Mesenchymal stem cell (in vitro differentiated cells and primary cell): ENCODE measurements at regions not wholly inside any gene's neighbourhood (a gene's known extent, or its start where the extent isn't known, plus 50 kb on each side); places are given as distances from the start of the nearest gene placed in this dataset.

Experiments
- DNase-seq: peaks from one replicate; pipeline ENCODE4 v3.0.0-alpha.2; 2013
- H2AFZ ChIP-seq: one replicate; pipeline ENCODE4 v1.6.1; 2013; ENCODE audit warnings: low read depth, mild to moderate bottlenecking, control low read depth, inconsistent platforms, low read length, moderate library complexity
- H2AK5ac ChIP-seq: 2 replicates; pipeline ENCODE4 v1.6.1; 2013; ENCODE audit warnings: low read length, moderate library complexity, mild to moderate bottlenecking, inconsistent platforms; ENCODE audit not compliant: severe bottlenecking
- H2BK120ac ChIP-seq: one replicate; pipeline ENCODE4 v1.6.1; 2013; ENCODE audit warnings: low read depth, mild to moderate bottlenecking, inconsistent platforms, low read length, moderate library complexity
- H2BK12ac ChIP-seq, 2 experiments: one replicate each; pipeline ENCODE4 v1.6.1; 2013; ENCODE audit warnings: inconsistent platforms in 2 of 2, low read length in 2 of 2, mild to moderate bottlenecking in 2 of 2, moderate library complexity in 2 of 2, control low read depth in 1 of 2
- H2BK15ac ChIP-seq: one replicate; pipeline ENCODE4 v1.6.1; 2013; ENCODE audit warnings: mild to moderate bottlenecking, low read depth, inconsistent platforms; ENCODE audit not compliant: poor library complexity, severe bottlenecking
- H2BK5ac ChIP-seq: 2 replicates; pipeline ENCODE4 v1.6.1; 2013; ENCODE audit warnings: low read depth, mild to moderate bottlenecking, low read length, control low read depth, inconsistent platforms; ENCODE audit not compliant: poor library complexity, severe bottlenecking
- H3K14ac ChIP-seq, 2 experiments: one replicate each; pipeline ENCODE4 v1.6.1; 2013; ENCODE audit warnings: inconsistent platforms in 2 of 2, low read length in 2 of 2, control low read depth in 1 of 2, mild to moderate bottlenecking in 1 of 2, moderate library complexity in 1 of 2
- H3K18ac ChIP-seq, 2 experiments: one replicate each; pipeline ENCODE4 v1.6.1; 2013; ENCODE audit warnings: inconsistent platforms in 2 of 2, low read length in 2 of 2, control low read depth in 1 of 2, low read depth in 1 of 2, mild to moderate bottlenecking in 1 of 2
- H3K23ac ChIP-seq, 2 experiments: one replicate each; pipeline ENCODE4 v1.6.1; 2013; ENCODE audit warnings: inconsistent platforms in 2 of 2, low read length in 2 of 2, mild to moderate bottlenecking in 2 of 2, moderate library complexity in 2 of 2, control low read depth in 1 of 2
- H3K27ac ChIP-seq: 2 replicates; pipeline ENCODE4 v1.5.1; 2013; ENCODE audit warnings: mild to moderate bottlenecking, moderate library complexity, low read length, control low read depth, inconsistent platforms; ENCODE audit not compliant: poor library complexity, severe bottlenecking
- H3K27me3 ChIP-seq, 2 experiments: 2 replicates each; pipeline versions ENCODE4 v1.6.1 to v1.7.0; 2013; ENCODE audit warnings: low read length in 2 of 2, mild to moderate bottlenecking in 2 of 2, moderate library complexity in 2 of 2, control low read depth in 1 of 2, inconsistent platforms in 1 of 2; ENCODE audit not compliant: control insufficient read depth in 1 of 2, insufficient read depth in 1 of 2
- H3K36me3 ChIP-seq, 2 experiments: 2 replicates each; pipeline versions ENCODE4 v1.6.1 to v1.7.0; 2013; ENCODE audit warnings: low read length in 2 of 2, control low read depth in 1 of 2, inconsistent platforms in 1 of 2, low read depth in 1 of 2, mild to moderate bottlenecking in 1 of 2; ENCODE audit not compliant: insufficient read depth in 2 of 2, control insufficient read depth in 1 of 2
- H3K4ac ChIP-seq, 2 experiments: one replicate each; pipeline ENCODE4 v1.6.1; 2013; ENCODE audit warnings: inconsistent platforms in 2 of 2, low read length in 2 of 2, mild to moderate bottlenecking in 2 of 2, moderate library complexity in 2 of 2, control low read depth in 1 of 2, low read depth in 1 of 2
- H3K4me1 ChIP-seq: 2 replicates; pipeline ENCODE4 v1.6.1; 2013; ENCODE audit warnings: low read depth, low read length, control low read depth; ENCODE audit not compliant: control insufficient read depth, insufficient read depth
- H3K4me2 ChIP-seq: 2 replicates; pipeline ENCODE4 v1.6.1; 2013; ENCODE audit warnings: low read length, mild to moderate bottlenecking, inconsistent platforms; ENCODE audit not compliant: poor library complexity, severe bottlenecking
- H3K4me3 ChIP-seq, 2 experiments: 2 replicates each; pipeline versions ENCODE4 v1.5.1 to v1.7.0; 2013; ENCODE audit warnings: low read length in 2 of 2, mild to moderate bottlenecking in 2 of 2, control low read depth in 1 of 2, low read depth in 1 of 2; ENCODE audit not compliant: insufficient read depth in 1 of 2
- H3K79me1 ChIP-seq: replicated peaks from 2 replicates; pipeline ENCODE4 v1.6.1; 2013; ENCODE audit warnings: mild to moderate bottlenecking, control low read depth, low read length, inconsistent platforms; ENCODE audit not compliant: poor library complexity, severe bottlenecking
- H3K9ac ChIP-seq: 2 replicates; pipeline ENCODE4 v1.7.0; 2013; ENCODE audit warnings: mild to moderate bottlenecking, low read length, moderate library complexity
- H3K9me3 ChIP-seq: 2 replicates; pipeline ENCODE4 v1.7.0; 2013; ENCODE audit warnings: mild to moderate bottlenecking, low read length; ENCODE audit not compliant: control insufficient read depth
- H4K8ac ChIP-seq: one replicate; pipeline ENCODE4 v1.6.1; 2013; ENCODE audit warnings: inconsistent platforms, mild to moderate bottlenecking, low read length, moderate library complexity
- H4K91ac ChIP-seq: one replicate; pipeline ENCODE4 v1.6.1; 2013; ENCODE audit warnings: mild to moderate bottlenecking, low read length, inconsistent platforms
- WGBS: methylation state at CpG from one replicate; pipeline ENCODE4 v1.1.7; 2013; ENCODE audit warnings: mixed read lengths; 5-methylcytosine and 5-hydroxymethylcytosine counted together

- Histone ChIP-seq H2BK120ac (no peak overlapping the region), H3K36me3 (no peaks in the 10 kb centered on the region), H2AFZ (no peak overlapping the region), H3K9me3 (no peaks in the 10 kb centered on the region), H3K4me2 (no peak overlapping the region), H3K4me1 (no peaks in the 10 kb centered on the region), H3K23ac (no peak overlapping the region), H3K27ac (no peak overlapping the region), H2BK5ac (no peak overlapping the region), H3K4ac (no peak overlapping the region), H3K4me3 (no peak overlapping the region), H4K8ac (no peak overlapping the region), H2AK5ac (no peak overlapping the region), H3K79me1 (no peaks in the 10 kb centered on the region), H4K91ac (no peak overlapping the region), H3K14ac (no peak overlapping the region), H3K18ac (no peak overlapping the region), H3K9ac (no peak overlapping the region), H2BK12ac (no peak overlapping the region), H3K27me3 (no peaks in the 10 kb centered on the region), H2BK15ac (no peak overlapping the region)
- DNase-seq, result no peak
- 80% methylated on average over 1 of the region's 2 CpGs for WGBS
Measured at GRCh38 chrX:120795301-120795700, 80.4 kb downstream of the CT47B1 start.

GRCh38 chrX:120794525-120794975 lies 81.1 kb downstream of the CT47B1 start:
- H3K4me2 ChIP-seq, result no peak overlapping the region
- H3K9me3 ChIP-seq, result no peaks in the 10 kb centered on the region
- H2BK5ac ChIP-seq, result no peak overlapping the region
- H4K8ac ChIP-seq, result no peak overlapping the region
- H3K79me1 ChIP-seq, result no peaks in the 10 kb centered on the region
- H3K18ac ChIP-seq, result no peak overlapping the region
- no peaks in the 10 kb centered on the region for H3K27me3 ChIP-seq
- H2AK5ac ChIP-seq, result no peak overlapping the region
- no peak overlapping the region for H4K91ac ChIP-seq
- H3K36me3 ChIP-seq, result no peaks in the 10 kb centered on the region
- no peak overlapping the region for H2BK12ac ChIP-seq
- no peak overlapping the region for H3K27ac ChIP-seq
- H2BK120ac ChIP-seq, result no peak overlapping the region
- 33% methylated on average over 1 of the region's 2 CpGs for WGBS
- no peak overlapping the region for H3K4ac ChIP-seq
- H3K4me3 ChIP-seq, result no peak overlapping the region
- no peak overlapping the region for H2AFZ ChIP-seq
- H3K4me1 ChIP-seq, result no peaks in the 10 kb centered on the region
- H3K14ac ChIP-seq, result no peak overlapping the region
- H2BK15ac ChIP-seq, result no peak overlapping the region
- no peak overlapping the region for H3K9ac ChIP-seq
- DNase-seq, result no peak
- no peak overlapping the region for H3K23ac ChIP-seq

- no peak overlapping the region for H3K14ac ChIP-seq
- H2BK120ac ChIP-seq, result no peak overlapping the region
Measured at GRCh38 chrX:120793098-120793497, 82.6 kb downstream of the CT47B1 start.

GRCh38 chrX:120791013-120791643 lies 84.5 kb downstream of the CT47B1 start:
- H3K14ac ChIP-seq, result no peak overlapping the region
- no peak overlapping the region for H4K91ac ChIP-seq
- H4K8ac ChIP-seq, result no peak overlapping the region
- DNase-seq, result peak; percentile 37
- H3K9ac ChIP-seq, result no peak overlapping the region
- no peaks in the 10 kb centered on the region for H3K4me1 ChIP-seq
- no peak overlapping the region for H2AK5ac ChIP-seq
- H3K27ac ChIP-seq, result no peak overlapping the region
- H3K4ac ChIP-seq, result no peak overlapping the region
- H2BK120ac ChIP-seq, result no peak overlapping the region
- no peak overlapping the region for H2AFZ ChIP-seq
- no peak overlapping the region for H3K4me3 ChIP-seq
- H3K79me1 ChIP-seq, result no peaks in the 10 kb centered on the region
- H3K9me3 ChIP-seq, result no peaks in the 10 kb centered on the region
- H2BK12ac ChIP-seq, result no peak overlapping the region
- no peak overlapping the region for H2BK5ac ChIP-seq
- H3K27me3 ChIP-seq, result no peaks in the 10 kb centered on the region
- no peak overlapping the region for H3K18ac ChIP-seq
- WGBS, result 57% methylated on average over 2 of the region's 2 CpGs
- H2BK15ac ChIP-seq, result no peak overlapping the region
- H3K36me3 ChIP-seq, result no peaks in the 10 kb centered on the region
- no peak overlapping the region for H3K4me2 ChIP-seq
- H3K23ac ChIP-seq, result no peak overlapping the region

More at GRCh38 chrX:120793098-120793497, 82.6 kb downstream of the CT47B1 start:
- H3K27ac ChIP-seq, result no peak overlapping the region
- no peak overlapping the region for H3K9ac ChIP-seq
- H4K8ac ChIP-seq, result no peak overlapping the region
- H2BK12ac ChIP-seq, result no peak overlapping the region
- no peak overlapping the region for H2BK5ac ChIP-seq
- no peak overlapping the region for H3K4ac ChIP-seq
- no peaks in the 10 kb centered on the region for H3K27me3 ChIP-seq
- H3K4me2 ChIP-seq, result no peak overlapping the region
- DNase-seq, result no peak
- no peaks in the 10 kb centered on the region for H3K4me1 ChIP-seq
- no peak overlapping the region for H2AFZ ChIP-seq
- no peak overlapping the region for H2BK15ac ChIP-seq
- H3K79me1 ChIP-seq, result no peaks in the 10 kb centered on the region
- no peaks in the 10 kb centered on the region for H3K9me3 ChIP-seq
- H3K18ac ChIP-seq, result no peak overlapping the region
- H2AK5ac ChIP-seq, result no peak overlapping the region
- no peaks in the 10 kb centered on the region for H3K36me3 ChIP-seq
- H3K4me3 ChIP-seq, result no peak overlapping the region
- no peak overlapping the region for H3K23ac ChIP-seq
- no peak overlapping the region for H4K91ac ChIP-seq
